ENCODE measurements at regions not wholly inside any gene's neighbourhood (a gene's known extent, or its start where the extent isn't known, plus 50 kb on each side); places are given as distances from the start of the nearest gene placed in this dataset.

GRCh38 chr17:57174591-57174990 is 81.7 kb upstream of the MSI2 start:
- TF ChIP-seq CTCF (IDR thresholded peaks at IDR 0.05), result no peak
- Mint-ChIP-seq H3K4me3 (no peak overlapping the region), H3K9me3 (no peaks in the 10 kb centered on the region), H3K36me3 (ENCODE audit: low read depth) (no peaks in the 10 kb centered on the region), H3K27me3 (ENCODE audit: low read depth, poor library complexity) (peaks cover 16% of the 10 kb centered on the region), H3K4me1 (no peaks in the 10 kb centered on the region), H3K27ac (peak overlapping the region; percentile 26)
- no peak for DNase-seq

- Mint-ChIP-seq H3K4me3 (no peak overlapping the region), H3K9me3 (no peaks in the 10 kb centered on the region), H3K27ac (no peak overlapping the region), H3K36me3 (ENCODE audit: low read depth) (no peaks in the 10 kb centered on the region), H3K27me3 (ENCODE audit: low read depth, poor library complexity) (peaks cover 10% of the 10 kb centered on the region), H3K4me1 (no peaks in the 10 kb centered on the region)
- no peak for TF ChIP-seq CTCF (IDR thresholded peaks at IDR 0.05)
- DNase-seq, result no peak
These were observed 77.5 kb upstream of the MSI2 start for GRCh38 chr17:57178839-57179238.

GRCh38 chr17:57182621-57183020 is 73.7 kb upstream of the MSI2 start:
- Mint-ChIP-seq H3K27me3 (ENCODE audit: low read depth, poor library complexity) (peaks cover 3% of the 10 kb centered on the region), H3K36me3 (ENCODE audit: low read depth) (no peaks in the 10 kb centered on the region), H3K27ac (no peak overlapping the region), H3K4me1 (peaks cover 16% of the 10 kb centered on the region), H3K4me3 (no peak overlapping the region), H3K9me3 (no peaks in the 10 kb centered on the region)
- no peak for DNase-seq
- TF ChIP-seq CTCF (IDR thresholded peaks at IDR 0.05), result no peak

- H3K36me3 Mint-ChIP-seq (ENCODE audit: low read depth), result no peaks in the 10 kb centered on the region
- H3K27ac Mint-ChIP-seq, result peak overlapping the region; percentile 46
- no peak for DNase-seq
- peaks cover 16% of the 10 kb centered on the region for H3K4me1 Mint-ChIP-seq
- TF ChIP-seq CTCF (IDR thresholded peaks at IDR 0.05), result no peak
- no peak overlapping the region for H3K4me3 Mint-ChIP-seq
- H3K9me3 Mint-ChIP-seq, result no peaks in the 10 kb centered on the region
- peaks cover 5% of the 10 kb centered on the region for H3K27me3 Mint-ChIP-seq (ENCODE audit: low read depth, poor library complexity)
These were observed 69.9 kb upstream of the MSI2 start for GRCh38 chr17:57186226-57187019.

GRCh38 chr17:57187391-57187790 is 68.9 kb upstream of the MSI2 start:
- no peak overlapping the region for H3K27ac Mint-ChIP-seq
- DNase-seq, result no peak
- H3K27me3 Mint-ChIP-seq (ENCODE audit: low read depth, poor library complexity), result peaks cover 8% of the 10 kb centered on the region
- peaks cover 16% of the 10 kb centered on the region for H3K4me1 Mint-ChIP-seq
- no peaks in the 10 kb centered on the region for H3K9me3 Mint-ChIP-seq
- no peak for TF ChIP-seq CTCF (IDR thresholded peaks at IDR 0.05)
- H3K36me3 Mint-ChIP-seq (ENCODE audit: low read depth), result no peaks in the 10 kb centered on the region
- H3K4me3 Mint-ChIP-seq, result no peak overlapping the region
